HG03439 (cell line): ENCODE measurements at regions not wholly inside any gene's neighbourhood (a gene's known extent, or its start where the extent isn't known, plus 50 kb on each side); places are given as distances from the start of the nearest gene placed in this dataset.
A peak's percentile ranks its signal among the peaks of the same experiment; 100 is the strongest.

Experiments
- ATAC-seq: cut with Tn5 transposase; IDR thresholded peaks from one replicate; pipeline ENCODE4 v1.9.1; 2021; ENCODE audit warnings: mild to moderate bottlenecking, moderate library complexity; ENCODE audit not compliant: unreplicated experiment

GRCh38 chr9:4386819-4387218 is 87.0 kb upstream of the GLIS3 start:
- ATAC-seq = no peak

- no peak for ATAC-seq
These were observed 84.9 kb upstream of the GLIS3 start for GRCh38 chr9:4384750-4385149.

- peak; percentile 48 for ATAC-seq
These were observed 83.0 kb upstream of the GLIS3 start for GRCh38 chr9:4382722-4383317.

GRCh38 chr9:4381744-4382143 is 81.9 kb upstream of the GLIS3 start:
- ATAC-seq = no peak

- ATAC-seq = no peak
These were observed 80.5 kb upstream of the GLIS3 start for GRCh38 chr9:4380406-4380805.

- ATAC-seq = no peak
These were observed 75.7 kb upstream of the GLIS3 start for GRCh38 chr9:4375424-4376200.

- ATAC-seq = no peak
These were observed 71.2 kb upstream of the GLIS3 start for GRCh38 chr9:4371108-4371507.

- no peak for ATAC-seq
These were observed 70.6 kb upstream of the GLIS3 start for GRCh38 chr9:4370501-4370900.

- ATAC-seq = no peak
These were observed 66.9 kb upstream of the GLIS3 start for GRCh38 chr9:4366591-4367330.

GRCh38 chr9:4365055-4365454 is 65.2 kb upstream of the GLIS3 start:
- no peak for ATAC-seq

- ATAC-seq = no peak
These were observed 62.4 kb upstream of the GLIS3 start for GRCh38 chr9:4362281-4362680.

GRCh38 chr9:4359016-4359415 is 59.1 kb upstream of the GLIS3 start:
- no peak for ATAC-seq

- no peak for ATAC-seq
These were observed 58.1 kb upstream of the GLIS3 start for GRCh38 chr9:4357929-4358328.

GRCh38 chr9:4356306-4356705 is 56.4 kb upstream of the GLIS3 start:
- ATAC-seq = no peak

- ATAC-seq = no peak
These were observed 53.4 kb upstream of the GLIS3 start for GRCh38 chr9:4353236-4353635.

- no peak for ATAC-seq
These were observed 50.0 kb upstream of the GLIS3 start for GRCh38 chr9:4349816-4350418.
